Smooth muscle cell (in vitro differentiated cells): ENCODE measurements at regions not wholly inside any gene's neighbourhood (a gene's known extent, or its start where the extent isn't known, plus 50 kb on each side); places are given as distances from the start of the nearest gene placed in this dataset.
"Not testable (repeated sequence)": the region's sequence is repeated elsewhere in the genome, so short reads cannot be mapped to it uniquely, and the experiment has no call there.

Experiments used
- DNase-seq: peaks from one replicate; lab custom pipeline; 2025; ENCODE audit not compliant: unreplicated experiment; lab: John Stamatoyannopoulos, UW
- H2AFZ ChIP-seq: fragments of 200-600 bp; sonication (generic); 2 replicates; pipeline ENCODE4 v1.6.0; 2016; ENCODE audit warnings: antibody characterized with exemption, low read depth, mild to moderate bottlenecking
- H3F3A ChIP-seq: fragments of 200-600 bp; sonication (generic); 2 replicates; pipeline ENCODE4 v1.6.0; 2017; ENCODE audit warnings: antibody characterized with exemption, low read depth
- H3K27ac ChIP-seq: fragments of 200-600 bp; sonication (generic); 2 replicates; pipeline ENCODE4 v1.5.1; 2016; ENCODE audit warnings: low read depth, mild to moderate bottlenecking
- H3K27me3 ChIP-seq: fragments of 200-600 bp; sonication (generic); 2 replicates; pipeline ENCODE4 v1.6.1; 2016; ENCODE audit warnings: low read depth, mild to moderate bottlenecking
- H3K36me3 ChIP-seq: fragments of 200-600 bp; sonication (generic); 2 replicates; pipeline ENCODE4 v1.5.1; 2016; ENCODE audit warnings: low read depth
- H3K4me1 ChIP-seq: fragments of 200-600 bp; sonication (generic); 2 replicates; pipeline ENCODE4 v1.5.1; 2016; ENCODE audit warnings: low read depth
- H3K4me2 ChIP-seq: fragments of 200-600 bp; sonication (generic); 2 replicates; pipeline ENCODE4 v1.6.0; 2016; ENCODE audit warnings: mild to moderate bottlenecking
- H3K4me3 ChIP-seq: fragments of 200-600 bp; sonication (generic); 2 replicates; pipeline ENCODE4 v1.5.1; 2016; ENCODE audit warnings: mild to moderate bottlenecking
- H3K79me2 ChIP-seq: fragments of 200-600 bp; sonication (generic); 2 replicates; pipeline ENCODE4 v1.6.0; 2016; ENCODE audit warnings: low read depth, mild to moderate bottlenecking
- H3K9ac ChIP-seq: fragments of 200-600 bp; sonication (generic); 2 replicates; pipeline ENCODE4 v1.6.0; 2016; ENCODE audit warnings: low read depth
- H3K9me3 ChIP-seq: fragments of 200-600 bp; sonication (generic); replicated peaks from 2 replicates; pipeline ENCODE4 v1.5.1; 2016; ENCODE audit warnings: low read depth
- H4K20me1 ChIP-seq: fragments of 200-600 bp; sonication (generic); 2 replicates; pipeline ENCODE4 v1.6.0; 2016; ENCODE audit warnings: low read depth
- WGBS: methylation state at CpG from one replicate; pipeline ENCODE4 v1.1.7; 2016; ENCODE audit warnings: low lambda C conversion rate; 5-methylcytosine and 5-hydroxymethylcytosine counted together
- TF ChIP-seq, protein P1 (sequence below): fragments of 200-600 bp; sonication (generic); IDR thresholded peaks from 2 replicates; pipeline ENCODE4 v1.5.1; 2017; ENCODE audit warnings: borderline replicate concordance, mild to moderate bottlenecking, antibody characterized with exemption; ENCODE audit not compliant: insufficient read depth, poor library complexity, severe bottlenecking

DNA sequence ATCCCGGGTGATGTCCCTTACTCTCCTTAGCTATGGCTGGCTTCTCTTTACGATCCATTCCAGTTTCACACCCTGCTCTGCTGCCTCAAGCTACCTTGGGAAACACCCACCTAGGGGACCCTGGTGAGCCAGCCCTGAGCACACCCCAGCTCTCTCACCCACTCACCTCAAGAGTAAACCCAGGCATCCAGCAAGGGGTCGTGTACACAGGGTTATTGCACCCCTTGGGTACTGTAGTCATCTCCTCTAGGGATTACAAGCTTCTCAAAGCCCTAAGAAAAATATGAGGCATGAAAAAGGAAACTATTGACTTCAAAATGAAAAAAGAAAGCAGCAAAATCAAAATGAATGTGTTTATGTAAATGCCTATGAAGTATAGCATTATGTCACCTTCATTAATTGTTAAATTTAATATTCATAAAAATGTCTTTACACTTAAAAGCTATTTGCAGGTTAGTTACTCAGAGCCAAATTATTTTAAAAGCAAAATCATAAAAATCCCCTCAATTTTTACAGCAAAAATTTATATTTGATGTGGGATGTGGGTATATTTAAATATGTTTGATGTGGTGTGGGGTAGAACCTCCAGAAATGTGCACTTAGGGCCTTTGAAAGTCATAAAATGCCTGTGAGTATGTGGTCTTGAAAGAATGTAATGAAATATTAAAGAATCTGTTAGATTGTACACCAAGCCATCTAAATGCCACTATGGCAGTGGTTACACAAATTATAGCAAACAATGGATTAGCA lies 190.3 kb downstream of the C1orf94 start:
- Histone ChIP-seq H3K4me3 (no peak overlapping the region), H3F3A (no peaks in the 10 kb centered on the region), H3K36me3 (no peaks in the 10 kb centered on the region), H3K27ac (no peak overlapping the region), H3K4me1 (no peaks in the 10 kb centered on the region), H3K27me3 (peaks cover 3% of the 10 kb centered on the region), H2AFZ (no peak overlapping the region), H3K4me2 (no peak overlapping the region), H3K9me3 (no peaks in the 10 kb centered on the region), H3K9ac (no peak overlapping the region), H3K79me2 (no peaks in the 10 kb centered on the region), H4K20me1 (no peaks in the 10 kb centered on the region)
- DNase-seq: no peak
- TF ChIP-seq, protein P1, sequence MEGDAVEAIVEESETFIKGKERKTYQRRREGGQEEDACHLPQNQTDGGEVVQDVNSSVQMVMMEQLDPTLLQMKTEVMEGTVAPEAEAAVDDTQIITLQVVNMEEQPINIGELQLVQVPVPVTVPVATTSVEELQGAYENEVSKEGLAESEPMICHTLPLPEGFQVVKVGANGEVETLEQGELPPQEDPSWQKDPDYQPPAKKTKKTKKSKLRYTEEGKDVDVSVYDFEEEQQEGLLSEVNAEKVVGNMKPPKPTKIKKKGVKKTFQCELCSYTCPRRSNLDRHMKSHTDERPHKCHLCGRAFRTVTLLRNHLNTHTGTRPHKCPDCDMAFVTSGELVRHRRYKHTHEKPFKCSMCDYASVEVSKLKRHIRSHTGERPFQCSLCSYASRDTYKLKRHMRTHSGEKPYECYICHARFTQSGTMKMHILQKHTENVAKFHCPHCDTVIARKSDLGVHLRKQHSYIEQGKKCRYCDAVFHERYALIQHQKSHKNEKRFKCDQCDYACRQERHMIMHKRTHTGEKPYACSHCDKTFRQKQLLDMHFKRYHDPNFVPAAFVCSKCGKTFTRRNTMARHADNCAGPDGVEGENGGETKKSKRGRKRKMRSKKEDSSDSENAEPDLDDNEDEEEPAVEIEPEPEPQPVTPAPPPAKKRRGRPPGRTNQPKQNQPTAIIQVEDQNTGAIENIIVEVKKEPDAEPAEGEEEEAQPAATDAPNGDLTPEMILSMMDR: no peak
- 82% methylated on average over 3 of the region's 3 CpGs for WGBS

DNA sequence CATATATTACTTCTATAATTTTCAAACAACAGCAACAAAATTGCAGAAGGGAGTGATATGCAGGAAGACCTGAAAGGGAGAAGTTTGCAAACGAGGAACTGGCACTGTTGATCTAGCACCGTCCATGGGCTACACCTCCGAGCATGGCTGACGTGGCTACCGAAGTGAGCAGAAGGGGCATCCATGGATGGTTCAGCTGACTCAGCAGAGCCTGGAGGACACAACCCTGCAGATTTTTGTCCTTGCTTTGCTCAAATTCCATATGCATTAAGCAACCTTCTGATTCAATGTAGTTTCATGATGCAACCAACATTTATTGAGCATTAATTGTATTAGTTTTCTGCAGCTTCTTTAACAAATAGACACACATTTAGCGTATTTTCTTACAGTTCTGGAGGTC lies 191.2 kb downstream of the C1orf94 start:
- H3K27ac ChIP-seq: no peak overlapping the region
- H3K9me3 ChIP-seq: no peaks in the 10 kb centered on the region
- no peaks in the 10 kb centered on the region for H3K36me3 ChIP-seq
- no peaks in the 10 kb centered on the region for H4K20me1 ChIP-seq
- no peak for DNase-seq
- peaks cover 3% of the 10 kb centered on the region for H3K27me3 ChIP-seq
- 67% methylated on average over 6 of the region's 6 CpGs for WGBS
- TF ChIP-seq, protein P1: no peak
- no peaks in the 10 kb centered on the region for H3F3A ChIP-seq
- H3K9ac ChIP-seq: no peak overlapping the region
- H3K4me3 ChIP-seq: no peak overlapping the region
- no peaks in the 10 kb centered on the region for H3K4me1 ChIP-seq
- H2AFZ ChIP-seq: no peak overlapping the region
- H3K4me2 ChIP-seq: no peak overlapping the region
- no peaks in the 10 kb centered on the region for H3K79me2 ChIP-seq

DNA sequence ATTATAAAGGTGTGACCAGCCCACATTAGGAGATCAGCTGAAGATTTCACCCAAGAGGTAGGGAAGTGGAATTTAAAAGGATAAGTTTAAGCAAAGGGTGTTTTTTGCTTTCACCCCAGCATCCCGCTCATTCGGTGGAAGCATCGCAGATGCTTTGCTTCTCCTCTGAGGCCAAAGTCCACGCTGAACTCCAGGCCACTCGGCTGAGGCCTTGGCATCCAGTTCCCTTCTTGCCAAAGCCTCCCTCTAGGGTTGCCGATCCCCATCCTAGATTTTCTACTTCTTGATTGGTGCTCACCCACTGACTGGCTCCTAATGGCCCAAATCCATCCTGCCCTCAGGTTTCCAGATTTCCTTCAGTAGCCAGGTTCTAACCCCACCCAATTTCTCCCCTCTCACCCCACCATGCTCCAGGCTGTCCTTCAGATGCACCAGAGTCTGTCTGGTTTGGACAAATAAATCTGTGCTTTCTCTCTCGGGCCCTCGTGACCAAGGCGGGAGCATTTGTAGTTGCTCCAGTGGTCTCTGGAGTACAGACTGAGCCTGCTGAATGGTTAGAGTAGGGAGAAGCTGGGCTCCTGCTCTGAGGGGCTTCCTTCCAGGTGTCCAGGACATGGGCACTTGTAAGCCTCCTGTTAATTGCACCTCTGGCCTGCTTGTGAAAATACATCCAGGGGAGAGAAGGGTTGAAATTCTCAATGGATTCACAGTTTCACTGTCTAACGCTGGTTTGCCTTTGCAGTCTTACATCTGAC lies 193.2 kb downstream of the C1orf94 start:
- Histone ChIP-seq H4K20me1 (no peaks in the 10 kb centered on the region), H3K4me1 (no peaks in the 10 kb centered on the region), H3K9ac (no peak overlapping the region), H3K36me3 (no peaks in the 10 kb centered on the region), H3K9me3 (no peaks in the 10 kb centered on the region), H2AFZ (no peak overlapping the region), H3K4me2 (no peak overlapping the region), H3K79me2 (no peaks in the 10 kb centered on the region), H3K27me3 (peaks cover 17% of the 10 kb centered on the region), H3F3A (no peaks in the 10 kb centered on the region), H3K4me3 (no peak overlapping the region), H3K27ac (no peak overlapping the region)
- 91% methylated on average over 10 of the region's 10 CpGs for WGBS
- no peak for DNase-seq
- TF ChIP-seq, protein P1: no peak

DNA sequence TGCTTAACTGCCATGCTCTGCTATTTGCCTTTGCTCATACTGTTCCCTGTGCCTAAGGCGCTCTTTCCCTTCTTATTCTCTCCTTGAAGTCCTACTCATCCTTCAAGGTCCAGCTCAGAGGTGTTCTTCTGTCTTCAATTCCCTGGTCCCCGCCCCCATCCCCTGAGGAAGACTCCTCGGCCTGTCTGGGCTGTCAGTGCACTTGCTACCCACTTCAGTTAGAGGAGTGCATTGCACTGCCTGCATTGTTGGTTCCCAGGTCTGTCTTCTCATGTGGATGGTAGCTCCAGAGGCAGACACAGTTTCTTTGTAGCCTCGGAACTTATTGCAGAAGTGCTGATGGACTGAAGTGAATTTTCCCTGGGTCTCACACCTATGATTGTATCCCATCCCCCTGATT lies 194.0 kb downstream of the C1orf94 start:
- 78% methylated on average over 4 of the region's 4 CpGs for WGBS
- Histone ChIP-seq H4K20me1 (no peaks in the 10 kb centered on the region), H3K27me3 (peaks cover 24% of the 10 kb centered on the region), H3F3A (no peaks in the 10 kb centered on the region), H3K9me3 (no peaks in the 10 kb centered on the region), H3K4me1 (no peaks in the 10 kb centered on the region), H3K9ac (no peak overlapping the region), H2AFZ (no peak overlapping the region), H3K36me3 (no peaks in the 10 kb centered on the region), H3K79me2 (no peaks in the 10 kb centered on the region), H3K27ac (no peak overlapping the region), H3K4me3 (no peak overlapping the region), H3K4me2 (no peak overlapping the region)
- TF ChIP-seq, protein P1: no peak
- DNase-seq: no peak

DNA sequence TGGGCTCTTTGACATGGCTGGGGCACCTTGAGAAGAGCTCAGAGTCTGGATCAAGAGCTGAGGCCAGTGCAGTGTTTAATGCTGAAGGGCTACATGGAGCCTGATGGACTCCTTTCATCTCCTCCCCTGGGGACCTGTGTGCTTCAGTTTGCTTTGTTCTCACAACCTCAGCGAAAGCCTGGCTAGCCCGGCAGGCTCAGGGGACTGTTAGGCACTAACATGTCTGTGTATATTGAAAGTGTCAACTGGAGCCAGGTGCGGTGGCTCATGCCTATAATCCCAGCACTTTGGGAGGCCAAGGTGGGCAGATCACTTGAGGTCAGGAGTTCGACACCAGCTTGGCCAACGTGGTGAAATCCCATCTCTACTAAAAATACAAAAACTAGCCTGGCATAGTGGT lies 194.5 kb downstream of the C1orf94 start:
- H3K9me3 ChIP-seq, H3K4me3 ChIP-seq, DNase-seq, H3F3A ChIP-seq, H4K20me1 ChIP-seq, H2AFZ ChIP-seq, H3K9ac ChIP-seq, H3K79me2 ChIP-seq, H3K4me1 ChIP-seq, H3K36me3 ChIP-seq, H3K27ac ChIP-seq, H3K4me2 ChIP-seq: not testable (repeated sequence)
- H3K27me3 ChIP-seq: peaks cover 28% of the 10 kb centered on the region
- 83% methylated on average over 5 of the region's 5 CpGs for WGBS
